SW480 (cell line): ENCODE measurements at regions not wholly inside any gene's neighbourhood (a gene's known extent, or its start where the extent isn't known, plus 50 kb on each side); places are given as distances from the start of the nearest gene placed in this dataset.

Source experiments
- DNase-seq: peaks from one replicate; pipeline ENCODE4 v3.0.0-alpha.2; 2016; ENCODE audit warnings: low spot score

DNA sequence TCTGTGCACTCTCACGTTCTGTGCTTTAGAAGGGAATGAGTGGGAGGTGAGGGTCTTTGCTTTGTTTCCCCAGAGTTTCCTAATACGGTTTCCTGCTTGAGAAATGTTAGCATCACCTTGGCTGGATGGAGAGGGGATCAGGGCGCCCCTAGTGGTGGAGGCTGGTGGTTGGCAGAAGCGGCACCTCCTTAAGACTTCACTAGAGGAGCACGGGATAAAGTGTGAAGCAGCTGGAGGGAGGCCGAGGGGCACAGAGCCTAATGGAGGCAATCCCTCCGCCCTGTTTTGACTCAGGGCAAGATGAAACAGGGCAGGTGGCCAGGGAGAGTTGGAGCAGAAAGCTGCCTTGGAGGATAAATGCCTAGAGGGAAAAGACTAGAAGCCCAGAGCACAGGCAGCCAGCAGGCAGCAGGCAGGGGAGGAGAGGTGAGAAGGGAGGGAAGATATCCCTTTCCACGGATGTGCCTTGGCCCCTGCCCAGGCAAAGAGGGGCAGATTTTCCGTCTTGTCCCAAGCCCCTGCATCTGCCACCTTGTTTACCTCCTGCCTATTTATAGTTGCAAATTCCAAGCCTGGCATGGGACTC, 56.0 kb upstream of the BTRC start:
- DNase-seq: peak; percentile 23

DNA sequence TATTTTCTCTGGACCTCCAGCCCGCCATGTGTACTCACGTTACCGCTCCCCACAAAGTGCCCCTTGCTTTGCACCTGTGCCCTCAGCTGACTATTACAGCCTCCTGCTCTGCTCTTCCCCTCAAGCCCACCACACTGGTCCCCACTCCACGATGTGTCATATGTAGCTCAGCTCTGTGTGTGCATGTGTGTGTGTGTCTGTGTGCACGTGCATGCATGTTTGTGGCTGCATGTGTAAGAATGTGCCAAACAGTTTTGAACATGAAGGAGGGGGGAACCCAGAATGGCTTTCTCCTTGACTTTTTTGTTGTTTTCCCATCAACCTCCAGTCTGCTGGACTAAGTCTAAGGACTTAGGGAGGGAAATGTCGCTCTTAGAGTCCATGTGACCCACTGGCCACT, 54.8 kb upstream of the BTRC start:
- no peak for DNase-seq

DNA sequence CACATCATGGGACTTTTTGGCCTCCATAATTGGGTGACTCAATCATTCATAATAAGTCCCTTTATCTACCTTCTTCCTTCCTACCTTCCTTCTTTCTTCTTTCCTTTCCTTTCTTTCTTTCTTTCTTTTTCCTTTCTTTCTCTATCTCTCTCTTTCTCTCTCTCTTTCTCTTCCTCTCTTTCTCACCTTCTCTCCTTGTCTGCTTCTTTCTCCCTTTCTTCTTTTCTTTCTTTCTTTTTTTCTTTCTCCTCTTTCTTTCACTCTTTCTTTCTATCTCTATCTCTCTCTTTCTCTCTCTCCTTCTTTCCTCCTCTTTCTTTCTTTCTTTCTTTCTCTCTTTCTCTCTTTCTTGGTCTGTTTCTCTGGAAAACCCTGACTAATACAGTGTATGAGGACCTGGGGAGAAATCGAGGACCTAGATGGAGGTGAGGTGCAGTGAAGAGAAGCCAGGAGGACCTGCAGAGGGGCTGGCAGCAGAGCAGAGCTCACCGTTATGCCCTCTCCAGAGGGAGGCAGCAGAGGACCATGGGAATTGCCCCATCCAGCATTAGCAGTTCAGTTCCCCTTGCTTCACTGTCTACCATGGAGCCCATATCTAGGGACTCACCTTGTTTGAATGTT, 52.7 kb upstream of the BTRC start:
- DNase-seq: peak; percentile 69

DNA sequence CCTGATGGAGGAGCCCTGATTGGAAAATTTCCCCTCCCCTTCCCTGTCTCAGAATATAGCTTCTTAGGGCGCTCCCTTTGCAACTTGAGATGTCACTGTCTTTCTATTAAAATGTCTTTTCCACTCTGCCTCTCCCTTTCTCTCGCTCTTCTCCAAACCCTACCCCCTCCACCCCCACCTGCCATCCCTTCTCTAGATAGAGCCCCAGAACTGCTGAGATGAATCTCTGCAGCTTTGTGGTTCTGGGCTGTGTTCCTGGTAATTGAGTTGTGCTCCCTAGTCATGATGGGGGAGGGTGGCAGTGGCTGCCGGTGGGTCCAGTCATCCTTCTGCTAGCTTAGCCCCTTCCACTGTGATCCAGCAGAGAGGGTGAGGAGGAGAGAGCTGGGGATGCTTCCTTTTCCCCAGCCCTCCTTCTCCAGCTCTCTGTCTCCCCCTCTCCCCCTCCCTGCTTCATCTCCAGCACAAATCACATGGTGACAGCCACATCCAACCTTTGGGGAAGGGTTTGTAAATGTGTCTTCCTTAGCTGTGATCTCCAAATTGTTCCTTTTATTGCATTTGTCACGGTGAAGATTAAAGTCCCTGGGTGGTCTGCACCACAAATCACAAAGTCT, 50.8 kb upstream of the BTRC start:
- DNase-seq: no peak
